HPDE6-E6E7 (cell line): ENCODE measurements at regions not wholly inside any gene's neighbourhood (a gene's known extent, or its start where the extent isn't known, plus 50 kb on each side); places are given as distances from the start of the nearest gene placed in this dataset.
"Not testable (repeated sequence)": the region's sequence is repeated elsewhere in the genome, so short reads cannot be mapped to it uniquely, and the experiment has no call there.

ENCODE experiments used
- DNase-seq: peaks from one replicate; pipeline ENCODE4 v3.0.0; 2011; ENCODE audit warnings: missing footprints; ENCODE audit errors: extremely low spot score

- no peak for DNase-seq
These were observed 987.5 kb downstream of the DCDC2C start for GRCh38 chr2:4690913-4691312.

GRCh38 chr2:4693266-4693665 is 989.9 kb downstream of the DCDC2C start:
- DNase-seq = no peak

- no peak for DNase-seq
These were observed 992.0 kb downstream of the DCDC2C start for GRCh38 chr2:4695281-4695861.

- no peak for DNase-seq
These were observed 977.1 kb upstream of the SOX11 start for GRCh38 chr2:4715065-4715464.

GRCh38 chr2:4718777-4719176 is 973.4 kb upstream of the SOX11 start:
- DNase-seq = no peak

GRCh38 chr2:4725618-4726017 is 966.6 kb upstream of the SOX11 start:
- DNase-seq = no peak

GRCh38 chr2:4732560-4732959 is 959.6 kb upstream of the SOX11 start:
- no peak for DNase-seq

- no peak for DNase-seq
These were observed 946.9 kb upstream of the SOX11 start for GRCh38 chr2:4745056-4745991.

- DNase-seq = no peak
These were observed 938.5 kb upstream of the SOX11 start for GRCh38 chr2:4753721-4754120.

GRCh38 chr2:4762951-4763376 is 929.2 kb upstream of the SOX11 start:
- DNase-seq = no peak

- no peak for DNase-seq
These were observed 926.2 kb upstream of the SOX11 start for GRCh38 chr2:4765787-4766530.

GRCh38 chr2:4775668-4776067 is 916.5 kb upstream of the SOX11 start:
- no peak for DNase-seq

- DNase-seq = no peak
These were observed 911.5 kb upstream of the SOX11 start for GRCh38 chr2:4780679-4781078.

- no peak for DNase-seq
These were observed 909.5 kb upstream of the SOX11 start for GRCh38 chr2:4782647-4783046.

- DNase-seq = no peak
These were observed 900.7 kb upstream of the SOX11 start for GRCh38 chr2:4791488-4791887.

GRCh38 chr2:4792126-4792525 is 900.1 kb upstream of the SOX11 start:
- DNase-seq = no peak

- DNase-seq = no peak
These were observed 888.8 kb upstream of the SOX11 start for GRCh38 chr2:4803396-4803795.

- not testable (repeated sequence) for DNase-seq
These were observed 878.0 kb upstream of the SOX11 start for GRCh38 chr2:4814137-4814536.

- no peak for DNase-seq
These were observed 864.3 kb upstream of the SOX11 start for GRCh38 chr2:4827836-4828235.

- DNase-seq = no peak
These were observed 863.4 kb upstream of the SOX11 start for GRCh38 chr2:4828682-4829374.

- DNase-seq = no peak
These were observed 860.4 kb upstream of the SOX11 start for GRCh38 chr2:4831751-4832150.

GRCh38 chr2:4832642-4833041 is 859.5 kb upstream of the SOX11 start:
- DNase-seq = no peak
